IPS-NIHi7 (cell line): ENCODE measurements at regions not wholly inside any gene's neighbourhood (a gene's known extent, or its start where the extent isn't known, plus 50 kb on each side); places are given as distances from the start of the nearest gene placed in this dataset.
"Not testable (repeated sequence)": the region's sequence is repeated elsewhere in the genome, so short reads cannot be mapped to it uniquely, and the experiment has no call there.

Source experiments
- DNase-seq: peaks from one replicate; pipeline ENCODE4 v3.0.0; 2012; ENCODE audit warnings: mixed read lengths; ENCODE audit errors: extremely low spot score

GRCh38 chr4:19522966-19523365 is 728.7 kb upstream of the SLIT2 start:
- DNase-seq: no peak

- no peak for DNase-seq
Measured at GRCh38 chr4:19520939-19521520, 730.7 kb upstream of the SLIT2 start.

- DNase-seq: no peak
Measured at GRCh38 chr4:19514276-19515070, 737.2 kb upstream of the SLIT2 start.

GRCh38 chr4:19512086-19512485 is 739.6 kb upstream of the SLIT2 start:
- no peak for DNase-seq

GRCh38 chr4:19510993-19511392 is 740.7 kb upstream of the SLIT2 start:
- no peak for DNase-seq

GRCh38 chr4:19508442-19508841 is 743.3 kb upstream of the SLIT2 start:
- no peak for DNase-seq

- DNase-seq: no peak
Measured at GRCh38 chr4:19497705-19498104, 754.0 kb upstream of the SLIT2 start.

- DNase-seq: no peak
Measured at GRCh38 chr4:19496756-19497155, 754.9 kb upstream of the SLIT2 start.

- DNase-seq: no peak
Measured at GRCh38 chr4:19494961-19495360, 756.7 kb upstream of the SLIT2 start.

GRCh38 chr4:19492606-19493005 is 759.1 kb upstream of the SLIT2 start:
- no peak for DNase-seq

GRCh38 chr4:19486400-19486799 is 765.3 kb upstream of the SLIT2 start:
- DNase-seq: no peak

- no peak for DNase-seq
Measured at GRCh38 chr4:19478791-19479190, 772.9 kb upstream of the SLIT2 start.

GRCh38 chr4:19473569-19473968 is 778.1 kb upstream of the SLIT2 start:
- no peak for DNase-seq

GRCh38 chr4:19472666-19473065 is 779.0 kb upstream of the SLIT2 start:
- DNase-seq: no peak

- not testable (repeated sequence) for DNase-seq
Measured at GRCh38 chr4:19470001-19470400, 781.7 kb upstream of the SLIT2 start.

GRCh38 chr4:19462117-19462516 is 789.6 kb upstream of the SLIT2 start:
- DNase-seq: no peak

GRCh38 chr4:19455850-19456602 is 795.7 kb upstream of the SLIT2 start:
- DNase-seq: no peak

GRCh38 chr4:19455196-19455595 is 796.5 kb upstream of the SLIT2 start:
- DNase-seq: no peak

GRCh38 chr4:19438233-19438632 is 813.5 kb upstream of the SLIT2 start:
- DNase-seq: no peak

GRCh38 chr4:19437008-19437407 is 814.7 kb upstream of the SLIT2 start:
- DNase-seq: no peak

- peak; percentile 18 for DNase-seq
Measured at GRCh38 chr4:19429684-19430083, 822.0 kb upstream of the SLIT2 start.

- no peak for DNase-seq
Measured at GRCh38 chr4:19425146-19425545, 826.6 kb upstream of the SLIT2 start.

GRCh38 chr4:19417256-19417655 is 834.4 kb upstream of the SLIT2 start:
- DNase-seq: no peak
